AG09309 (cell line): ENCODE measurements at regions not wholly inside any gene's neighbourhood (a gene's known extent, or its start where the extent isn't known, plus 50 kb on each side); places are given as distances from the start of the nearest gene placed in this dataset.

Experiments used
- DNase-seq: peaks from one replicate; pipeline ENCODE4 v3.0.0-alpha.2; 2010; ENCODE audit warnings: low read depth
- H3K4me3 ChIP-seq: 2 replicates; pipeline ENCODE4 v1.5.1; 2011; ENCODE audit warnings: mild to moderate bottlenecking, low read depth, low read length, moderate library complexity; ENCODE audit not compliant: control insufficient read depth
- TF ChIP-seq, protein P1 (sequence below): IDR thresholded peaks from 2 replicates; pipeline ENCODE4 v1.5.1; 2011; ENCODE audit warnings: mild to moderate bottlenecking, low read depth, low read length, inconsistent platforms; ENCODE audit not compliant: insufficient read depth, control insufficient read depth; ENCODE audit errors: missing control alignments

DNA sequence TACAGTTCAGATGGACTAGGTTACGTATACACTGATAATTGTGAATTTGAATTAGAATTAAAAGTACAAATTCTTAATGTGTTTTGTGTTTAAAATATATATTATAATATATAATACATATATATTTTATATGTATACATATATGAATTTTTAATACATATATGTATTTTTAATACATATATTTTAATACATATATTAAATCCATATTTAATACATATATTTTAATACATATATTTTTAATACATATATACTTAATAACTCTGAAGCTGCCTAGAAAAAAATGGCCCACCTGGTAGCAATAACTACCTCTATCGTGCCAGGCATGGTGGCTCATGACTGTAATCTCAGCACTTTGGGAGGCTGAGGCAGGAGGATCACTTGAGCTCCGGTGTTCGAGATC lies 179.1 kb upstream of the SAMSN1 start:
- TF ChIP-seq, protein P1, sequence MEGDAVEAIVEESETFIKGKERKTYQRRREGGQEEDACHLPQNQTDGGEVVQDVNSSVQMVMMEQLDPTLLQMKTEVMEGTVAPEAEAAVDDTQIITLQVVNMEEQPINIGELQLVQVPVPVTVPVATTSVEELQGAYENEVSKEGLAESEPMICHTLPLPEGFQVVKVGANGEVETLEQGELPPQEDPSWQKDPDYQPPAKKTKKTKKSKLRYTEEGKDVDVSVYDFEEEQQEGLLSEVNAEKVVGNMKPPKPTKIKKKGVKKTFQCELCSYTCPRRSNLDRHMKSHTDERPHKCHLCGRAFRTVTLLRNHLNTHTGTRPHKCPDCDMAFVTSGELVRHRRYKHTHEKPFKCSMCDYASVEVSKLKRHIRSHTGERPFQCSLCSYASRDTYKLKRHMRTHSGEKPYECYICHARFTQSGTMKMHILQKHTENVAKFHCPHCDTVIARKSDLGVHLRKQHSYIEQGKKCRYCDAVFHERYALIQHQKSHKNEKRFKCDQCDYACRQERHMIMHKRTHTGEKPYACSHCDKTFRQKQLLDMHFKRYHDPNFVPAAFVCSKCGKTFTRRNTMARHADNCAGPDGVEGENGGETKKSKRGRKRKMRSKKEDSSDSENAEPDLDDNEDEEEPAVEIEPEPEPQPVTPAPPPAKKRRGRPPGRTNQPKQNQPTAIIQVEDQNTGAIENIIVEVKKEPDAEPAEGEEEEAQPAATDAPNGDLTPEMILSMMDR: no peak
- no peak for DNase-seq
- no peak overlapping the region for H3K4me3 ChIP-seq

DNA sequence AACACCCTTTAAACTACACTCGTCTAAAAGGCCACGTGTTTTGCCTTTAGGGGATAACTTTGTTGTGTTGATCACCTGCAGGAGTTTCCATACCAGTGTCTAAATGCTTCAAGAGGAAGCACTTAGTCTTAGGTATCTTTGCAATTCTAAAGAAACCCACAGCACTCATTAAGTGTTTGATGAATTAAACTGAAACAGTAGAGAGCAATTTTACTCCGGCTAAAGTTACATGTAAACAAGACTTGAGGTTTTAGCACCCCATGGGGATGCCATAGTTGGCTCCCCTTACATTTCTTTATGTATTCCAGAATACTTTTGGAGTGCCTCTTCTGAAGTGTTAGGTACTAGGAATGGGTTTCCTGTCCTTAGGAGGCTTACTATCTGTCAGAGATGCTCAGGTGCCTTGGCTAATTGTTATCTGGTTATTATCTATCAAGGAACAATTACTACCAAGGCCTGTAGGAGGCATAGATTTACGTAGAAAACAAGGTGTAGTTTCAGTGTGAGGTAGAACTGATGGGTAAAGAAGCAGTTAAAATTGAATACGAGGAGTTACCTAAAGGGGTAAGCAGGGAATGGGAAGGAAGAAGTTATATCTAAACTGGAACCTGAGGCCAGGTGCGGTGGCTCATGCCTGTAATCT lies 176.8 kb upstream of the SAMSN1 start:
- no peak overlapping the region for H3K4me3 ChIP-seq
- TF ChIP-seq, protein P1: no peak
- DNase-seq: no peak

DNA sequence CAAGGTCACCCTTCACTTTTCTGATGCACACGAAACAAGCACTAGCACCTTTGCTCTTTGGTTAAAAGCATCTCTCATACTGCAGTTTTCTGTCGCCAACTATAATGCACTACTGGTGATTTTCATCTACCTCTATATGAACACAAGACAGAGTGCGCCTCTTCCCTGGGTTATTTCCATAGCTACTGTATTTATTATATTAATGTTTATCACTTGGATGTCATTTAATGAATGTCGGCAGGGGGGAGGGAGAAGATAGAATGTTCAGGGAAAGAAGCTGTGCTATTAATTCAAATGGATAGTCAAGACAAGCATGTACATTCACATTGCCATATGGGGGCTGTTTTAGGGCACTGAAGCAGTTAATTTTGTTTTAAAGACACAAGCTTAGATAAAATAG lies 174.1 kb upstream of the SAMSN1 start:
- no peak for DNase-seq
- no peak overlapping the region for H3K4me3 ChIP-seq
- TF ChIP-seq, protein P1: no peak

DNA sequence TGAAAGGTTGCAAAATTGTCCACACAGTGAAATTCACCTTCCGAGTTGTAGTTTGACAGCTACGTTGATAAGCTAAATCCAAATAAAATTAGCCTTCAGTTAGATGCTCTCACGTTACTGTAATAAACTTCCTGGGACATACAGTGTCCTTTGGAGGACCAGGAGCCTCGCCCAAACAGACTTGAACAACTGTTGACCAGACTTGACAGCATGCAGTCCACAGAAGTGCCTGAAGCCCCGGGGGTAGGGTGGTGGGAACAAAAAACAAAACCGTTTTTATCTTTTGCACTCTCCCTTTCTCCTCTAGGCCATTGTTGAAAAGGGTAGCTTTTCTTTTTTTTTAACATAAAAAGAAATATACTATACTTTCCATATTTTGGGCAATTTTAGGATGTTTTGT lies 172.8 kb upstream of the SAMSN1 start:
- H3K4me3 ChIP-seq: no peak overlapping the region
- DNase-seq: no peak
- TF ChIP-seq, protein P1: no peak

DNA sequence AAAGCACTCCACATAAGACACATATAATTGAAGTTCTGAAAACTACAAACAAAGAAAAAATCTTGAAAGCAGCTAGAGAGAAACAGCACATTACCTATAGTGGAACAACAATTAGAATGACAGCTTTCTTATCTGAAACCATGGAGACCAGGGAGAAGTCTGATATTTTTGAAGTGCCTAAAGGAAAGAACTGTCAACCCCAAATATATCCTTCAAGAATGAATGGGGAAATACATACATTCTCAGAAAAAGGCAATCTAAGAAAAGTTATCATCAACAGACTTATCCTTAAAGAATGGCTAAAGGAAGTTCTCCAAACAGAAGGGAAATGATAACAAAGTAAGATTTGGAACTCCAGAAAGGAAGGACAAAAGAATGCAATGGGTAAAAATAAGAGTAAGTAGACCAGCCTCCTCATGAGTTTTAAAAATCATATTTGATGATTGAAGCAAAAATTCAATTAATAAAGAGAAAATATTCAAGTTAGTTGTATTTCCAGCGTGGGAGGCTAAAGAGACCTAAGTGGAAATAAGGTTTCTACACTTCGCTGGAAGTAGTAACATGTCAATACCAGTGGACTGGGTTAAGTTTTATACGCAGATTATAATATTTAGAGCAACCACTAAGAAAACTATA lies 170.8 kb upstream of the SAMSN1 start:
- no peak for DNase-seq

DNA sequence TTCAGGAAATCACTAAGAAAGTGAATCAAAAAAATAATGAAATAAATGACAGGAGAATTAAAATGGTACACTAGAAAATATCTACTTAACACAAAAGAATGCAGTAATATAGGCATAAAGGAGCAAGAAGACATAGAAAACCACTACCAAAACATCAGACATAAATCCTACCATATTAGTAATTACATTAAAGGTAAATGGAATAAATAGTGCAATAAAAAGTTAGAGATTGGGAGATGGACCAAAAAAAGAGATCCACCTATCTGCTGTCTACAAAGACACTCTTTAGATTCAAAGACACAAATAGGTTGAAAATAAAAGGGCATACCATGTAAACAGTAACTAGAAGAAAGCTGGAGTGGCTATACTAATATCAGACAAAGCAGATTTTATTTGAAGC lies 167.0 kb upstream of the SAMSN1 start:
- H3K4me3 ChIP-seq: no peak overlapping the region
- TF ChIP-seq, protein P1: no peak
- DNase-seq: no peak

More for the DNA sequence above, 170.8 kb upstream of the SAMSN1 start:
- TF ChIP-seq, protein P1: no peak
- H3K4me3 ChIP-seq: no peak overlapping the region
